ENCODE measurements at regions not wholly inside any gene's neighbourhood (a gene's known extent, or its start where the extent isn't known, plus 50 kb on each side); places are given as distances from the start of the nearest gene placed in this dataset.

DNA sequence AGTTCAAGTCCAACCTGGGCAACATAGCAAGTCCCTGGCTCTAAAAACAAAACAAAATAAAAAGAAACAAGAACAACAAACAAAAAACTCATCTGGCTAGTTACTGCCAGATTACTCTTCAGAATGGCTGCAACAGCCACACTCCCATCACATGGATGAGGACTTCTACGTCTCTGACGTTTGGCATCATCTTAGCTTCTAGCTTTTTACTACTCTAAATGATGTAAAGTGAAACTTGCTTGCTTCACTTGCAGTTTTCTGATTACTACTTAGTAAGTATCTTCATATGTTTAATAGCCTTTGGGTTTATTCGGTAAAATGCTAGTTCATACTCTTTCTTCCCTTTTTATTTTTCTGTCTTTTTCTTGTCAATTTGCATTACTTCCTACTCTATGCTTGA lies 161.1 kb upstream of the CARMIL1 start:
- no peak overlapping the region for H3K27ac ChIP-seq (ENCODE audit: extremely low read length, insufficient read depth, low read length)
- no peaks in the 10 kb centered on the region for H4K20me1 ChIP-seq (ENCODE audit: insufficient read depth, low read length)
- POLR2A ChIA-PET = no interaction called here
- ATAC-seq = no peak
- no peak overlapping the region for H3K4me2 ChIP-seq (ENCODE audit: low read depth, low read length)
- H3K4me3 ChIP-seq (replicated peaks in 1 of 3; ENCODE audit: insufficient read depth in 1 of 3, low read depth in 2 of 3, low read length in 3 of 3) = no peak overlapping the region
- CTCF ChIA-PET (ENCODE audit: low intra/inter-chr PET ratio, low total read pairs) = no interaction called here
- in situ Hi-C loops (cut with HindIII; ENCODE audit: extremely low pct_ligation_motif_present, low pct_unique_long_range_greater_than_20kb) (no loop called here), intact Hi-C loops (cut with micrococcal nuclease; ENCODE audit: unreplicated experiment) (loop anchor here (10.0 kb wide), 1 partner anchor 1803 kb away; no protein-coding TSS in a partner anchor)
- no peak overlapping the region for H3K9ac ChIP-seq (ENCODE audit: insufficient read depth, low read depth, low read length)
- WGBS (ENCODE audit: low lambda C conversion rate) = 48% methylated on average over 3 of the region's 3 CpGs
- H3K4me1 ChIP-seq (ENCODE audit: insufficient read depth, low read length) = no peaks in the 10 kb centered on the region
- BruUV-seq (replicated peaks) = no TSS peak
- no peaks in the 10 kb centered on the region for H3K9me3 ChIP-seq (ENCODE audit: low read length)
- peaks cover 0 to 2% of the 10 kb centered on the region in 2 experiments; a peak in 1 of 5 replicates for H3K27me3 ChIP-seq (ENCODE audit: control insufficient read depth in 1 of 2, insufficient read depth in 2 of 2, low read length in 2 of 2)
- H2AFZ ChIP-seq (ENCODE audit: low read length) = no peak overlapping the region
- no peak for DNase-seq (ENCODE audit: low spot score)
- H3K79me2 ChIP-seq (ENCODE audit: insufficient read depth, low read length) = no peaks in the 10 kb centered on the region
- no peak for TF ChIP-seq AGO2 (optimal IDR thresholded peaks at IDR 0.05; ENCODE audit: low read depth, low read length)
- no peak for TF ChIP-seq RFXAP (CRISPR knock-in tag; IDR thresholded peaks at IDR 0.05; ENCODE audit: borderline replicate concordance)
- TF ChIP-seq ZNF251 (CRISPR knock-in tag; IDR thresholded peaks at IDR 0.05) = no peak
- TF ChIP-seq ELF4 (CRISPR knock-in tag; IDR thresholded peaks at IDR 0.05; ENCODE audit: borderline replicate concordance) = no peak
- TF ChIP-seq ZNF761 (CRISPR knock-in tag; conservative IDR thresholded peaks at IDR 0.05) = no peak
- TF ChIP-seq, protein P1, sequence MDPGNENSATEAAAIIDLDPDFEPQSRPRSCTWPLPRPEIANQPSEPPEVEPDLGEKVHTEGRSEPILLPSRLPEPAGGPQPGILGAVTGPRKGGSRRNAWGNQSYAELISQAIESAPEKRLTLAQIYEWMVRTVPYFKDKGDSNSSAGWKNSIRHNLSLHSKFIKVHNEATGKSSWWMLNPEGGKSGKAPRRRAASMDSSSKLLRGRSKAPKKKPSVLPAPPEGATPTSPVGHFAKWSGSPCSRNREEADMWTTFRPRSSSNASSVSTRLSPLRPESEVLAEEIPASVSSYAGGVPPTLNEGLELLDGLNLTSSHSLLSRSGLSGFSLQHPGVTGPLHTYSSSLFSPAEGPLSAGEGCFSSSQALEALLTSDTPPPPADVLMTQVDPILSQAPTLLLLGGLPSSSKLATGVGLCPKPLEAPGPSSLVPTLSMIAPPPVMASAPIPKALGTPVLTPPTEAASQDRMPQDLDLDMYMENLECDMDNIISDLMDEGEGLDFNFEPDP (CRISPR knock-in tag; conservative IDR thresholded peaks at IDR 0.05) = no peak
- TF ChIP-seq ZNF670 (CRISPR knock-in tag; IDR thresholded peaks at IDR 0.05; ENCODE audit: borderline replicate concordance) = no peak
- TF ChIP-seq ZNF451 (CRISPR knock-in tag; IDR thresholded peaks at IDR 0.05) = no peak
- TF ChIP-seq, protein P2, sequence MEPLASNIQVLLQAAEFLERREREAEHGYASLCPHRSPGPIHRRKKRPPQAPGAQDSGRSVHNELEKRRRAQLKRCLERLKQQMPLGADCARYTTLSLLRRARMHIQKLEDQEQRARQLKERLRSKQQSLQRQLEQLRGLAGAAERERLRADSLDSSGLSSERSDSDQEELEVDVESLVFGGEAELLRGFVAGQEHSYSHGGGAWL (CRISPR knock-in tag; IDR thresholded peaks at IDR 0.05) = no peak
- no peak for TF ChIP-seq MEIS1 (CRISPR knock-in tag; IDR thresholded peaks at IDR 0.05; ENCODE audit: borderline replicate concordance)
- TF ChIP-seq ZNF510 (CRISPR knock-in tag; IDR thresholded peaks at IDR 0.05; ENCODE audit: low read depth) = no peak
- no peak for TF ChIP-seq KLF9 (CRISPR knock-in tag; IDR thresholded peaks at IDR 0.05; ENCODE audit: low read depth)
- no peak for TF ChIP-seq REXO4 (CRISPR knock-in tag; IDR thresholded peaks at IDR 0.05; ENCODE audit: borderline replicate concordance)
- TF ChIP-seq, protein P3, sequence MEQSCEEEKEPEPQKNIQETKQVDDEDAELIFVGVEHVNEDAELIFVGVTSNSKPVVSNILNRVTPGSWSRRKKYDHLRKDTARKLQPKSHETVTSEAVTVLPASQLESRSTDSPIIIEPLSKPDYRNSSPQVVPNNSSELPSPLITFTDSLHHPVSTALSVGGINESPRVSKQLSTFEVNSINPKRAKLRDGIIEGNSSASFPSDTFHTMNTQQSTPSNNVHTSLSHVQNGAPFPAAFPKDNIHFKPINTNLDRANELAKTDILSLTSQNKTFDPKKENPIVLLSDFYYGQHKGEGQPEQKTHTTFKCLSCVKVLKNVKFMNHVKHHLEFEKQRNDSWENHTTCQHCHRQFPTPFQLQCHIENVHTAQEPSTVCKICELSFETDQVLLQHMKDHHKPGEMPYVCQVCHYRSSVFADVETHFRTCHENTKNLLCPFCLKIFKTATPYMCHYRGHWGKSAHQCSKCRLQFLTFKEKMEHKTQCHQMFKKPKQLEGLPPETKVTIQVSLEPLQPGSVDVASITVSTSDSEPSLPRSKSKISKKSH (CRISPR knock-in tag; IDR thresholded peaks at IDR 0.05; ENCODE audit: borderline replicate concordance) = no peak
- TF ChIP-seq PRPF4 (IDR thresholded peaks at IDR 0.05; ENCODE audit: low read depth, low read length, poor library complexity, severe bottlenecking) = no peak
- H3K36me3 ChIP-seq (replicated peaks in 1 of 2; ENCODE audit: control insufficient read depth in 1 of 2, insufficient read depth in 2 of 2, low read length in 2 of 2) = no peaks in the 10 kb centered on the region
- FAIRE-seq = no peak
